Choroid plexus epithelial cell (primary cell): ENCODE measurements at regions not wholly inside any gene's neighbourhood (a gene's known extent, or its start where the extent isn't known, plus 50 kb on each side); places are given as distances from the start of the nearest gene placed in this dataset.

ENCODE experiments used
- DNase-seq: peaks from one replicate; pipeline ENCODE4 v3.0.0-alpha.2; 2010; ENCODE audit warnings: low read depth
- H3K4me3 ChIP-seq: 2 replicates; pipeline ENCODE4 v1.5.1; 2011; ENCODE audit warnings: low read depth, mild to moderate bottlenecking, control low read depth, low read length, moderate library complexity
- TF ChIP-seq, protein P1 (sequence below): conservative IDR thresholded peaks from 2 replicates; pipeline ENCODE4 v1.5.1; 2011; ENCODE audit warnings: low read depth, mild to moderate bottlenecking, control low read depth, inconsistent platforms, low read length, moderate library complexity

GRCh38 chrX:10882484-10882883 lies 228.6 kb upstream of the HCCS start:
- no peak for DNase-seq
- TF ChIP-seq, protein P1, sequence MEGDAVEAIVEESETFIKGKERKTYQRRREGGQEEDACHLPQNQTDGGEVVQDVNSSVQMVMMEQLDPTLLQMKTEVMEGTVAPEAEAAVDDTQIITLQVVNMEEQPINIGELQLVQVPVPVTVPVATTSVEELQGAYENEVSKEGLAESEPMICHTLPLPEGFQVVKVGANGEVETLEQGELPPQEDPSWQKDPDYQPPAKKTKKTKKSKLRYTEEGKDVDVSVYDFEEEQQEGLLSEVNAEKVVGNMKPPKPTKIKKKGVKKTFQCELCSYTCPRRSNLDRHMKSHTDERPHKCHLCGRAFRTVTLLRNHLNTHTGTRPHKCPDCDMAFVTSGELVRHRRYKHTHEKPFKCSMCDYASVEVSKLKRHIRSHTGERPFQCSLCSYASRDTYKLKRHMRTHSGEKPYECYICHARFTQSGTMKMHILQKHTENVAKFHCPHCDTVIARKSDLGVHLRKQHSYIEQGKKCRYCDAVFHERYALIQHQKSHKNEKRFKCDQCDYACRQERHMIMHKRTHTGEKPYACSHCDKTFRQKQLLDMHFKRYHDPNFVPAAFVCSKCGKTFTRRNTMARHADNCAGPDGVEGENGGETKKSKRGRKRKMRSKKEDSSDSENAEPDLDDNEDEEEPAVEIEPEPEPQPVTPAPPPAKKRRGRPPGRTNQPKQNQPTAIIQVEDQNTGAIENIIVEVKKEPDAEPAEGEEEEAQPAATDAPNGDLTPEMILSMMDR, result no peak
- no peak overlapping the region for H3K4me3 ChIP-seq

GRCh38 chrX:10884246-10884645 lies 226.9 kb upstream of the HCCS start:
- TF ChIP-seq, protein P1, result no peak
- no peak overlapping the region for H3K4me3 ChIP-seq
- DNase-seq, result peak; percentile 66

DNA sequence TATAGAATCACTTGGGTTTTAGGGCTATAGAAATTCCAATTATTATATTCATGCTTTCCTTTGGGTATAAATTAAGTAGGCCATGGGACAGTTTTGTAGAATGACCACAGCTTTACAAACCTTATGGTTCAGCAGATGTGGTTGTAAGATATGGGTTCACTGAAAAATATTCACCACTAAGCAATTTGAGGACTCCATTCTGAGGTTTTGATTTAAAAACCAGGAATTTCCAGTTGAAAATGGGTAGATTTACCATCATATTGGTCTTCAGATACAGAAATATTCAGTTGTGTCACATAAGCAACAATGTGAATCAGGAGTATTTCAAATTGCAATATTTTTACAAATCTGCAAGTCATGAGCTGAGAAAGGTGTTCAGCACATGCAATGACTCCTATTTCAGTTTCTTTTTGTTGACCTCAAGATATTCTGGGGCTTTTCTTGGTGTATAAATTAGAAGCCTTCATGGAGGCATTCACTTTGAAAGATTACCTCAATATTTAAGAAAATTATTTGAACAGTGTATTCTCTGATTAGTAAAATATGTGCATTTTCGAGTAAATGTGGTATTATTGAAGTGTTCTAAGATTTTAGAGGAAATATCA lies 218.4 kb upstream of the HCCS start:
- TF ChIP-seq, protein P1, result no peak
- no peak for DNase-seq
- H3K4me3 ChIP-seq, result no peak overlapping the region

DNA sequence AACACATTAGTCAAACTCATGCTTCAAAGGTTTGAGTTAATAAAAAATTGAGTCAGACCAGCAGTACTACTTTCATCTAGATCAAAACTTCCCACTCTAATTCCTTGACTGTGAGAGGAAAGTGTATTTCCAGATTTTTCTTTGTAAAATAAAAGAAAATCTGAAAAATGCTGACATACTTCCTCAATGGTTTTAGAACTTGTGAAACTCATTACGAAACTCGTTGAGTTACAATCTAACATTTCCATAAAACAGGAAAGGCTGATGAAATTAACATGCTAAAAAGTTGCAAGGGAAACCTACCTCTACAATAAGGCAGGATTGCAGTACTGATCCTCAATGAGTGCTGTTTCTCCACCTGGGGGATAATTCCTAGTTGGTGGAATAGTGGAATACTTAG lies 217.8 kb upstream of the HCCS start:
- TF ChIP-seq, protein P1, result no peak
- H3K4me3 ChIP-seq, result no peak overlapping the region
- no peak for DNase-seq

DNA sequence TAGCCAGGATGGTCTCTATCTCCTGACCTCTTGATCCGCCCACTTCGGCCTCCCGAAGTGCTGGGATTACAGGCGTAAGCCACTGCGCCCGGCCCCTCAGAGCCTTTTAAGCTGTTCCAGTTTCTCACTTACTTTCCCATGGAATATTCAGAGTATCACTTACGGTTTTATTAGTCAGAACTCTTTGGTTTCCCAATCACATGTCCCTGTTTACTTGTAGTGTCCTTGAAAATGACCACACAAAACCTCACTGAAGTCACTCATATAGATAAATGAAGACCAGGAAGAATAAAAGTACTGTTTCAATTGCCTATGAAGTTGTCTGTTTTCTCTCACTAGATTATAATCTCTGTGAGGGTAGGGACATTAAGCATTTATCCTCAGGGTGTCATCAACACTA lies 217.2 kb upstream of the HCCS start:
- TF ChIP-seq, protein P1, result no peak
- DNase-seq, result no peak
- no peak overlapping the region for H3K4me3 ChIP-seq

GRCh38 chrX:10897768-10898167 lies 213.4 kb upstream of the HCCS start:
- TF ChIP-seq, protein P1, result no peak
- no peak overlapping the region for H3K4me3 ChIP-seq
- DNase-seq, result no peak

DNA sequence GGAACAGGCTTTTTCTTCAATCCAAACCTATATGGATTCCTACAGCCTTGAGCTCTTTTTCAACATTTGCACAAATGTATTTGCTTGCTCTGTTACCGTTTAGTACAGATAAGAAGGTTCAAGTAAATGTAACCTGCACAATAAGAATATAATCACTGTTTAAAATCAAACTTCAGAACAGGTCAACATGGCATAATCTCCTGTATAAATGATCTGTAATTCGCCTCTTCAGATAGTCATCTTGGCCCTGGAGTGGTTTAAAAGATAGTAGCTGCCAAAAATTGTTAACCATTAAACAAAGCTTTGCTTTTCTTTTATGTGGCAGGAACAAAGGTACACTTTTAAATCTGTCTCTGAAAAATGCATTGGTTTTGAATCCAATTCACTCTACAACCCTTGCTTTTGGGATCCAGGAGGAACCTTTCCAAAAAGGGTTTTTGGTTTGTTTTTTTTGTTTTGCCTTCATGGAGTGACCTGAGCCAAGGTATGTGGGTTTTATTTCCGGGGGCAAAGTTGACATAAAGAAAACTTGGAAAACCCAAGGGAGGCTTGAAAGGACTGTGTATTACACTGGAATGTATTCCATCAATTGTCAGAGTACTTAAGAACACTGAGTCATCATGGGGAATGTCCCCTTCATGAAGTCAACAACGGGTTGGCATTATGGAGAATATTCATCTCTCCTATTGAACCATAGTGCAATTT lies 210.4 kb upstream of the HCCS start:
- peak; percentile 47 for DNase-seq

More for the DNA sequence above, 210.4 kb upstream of the HCCS start:
- H3K4me3 ChIP-seq, result no peak overlapping the region
- TF ChIP-seq, protein P1, result no peak
